ENCODE measurements at regions not wholly inside any gene's neighbourhood (a gene's known extent, or its start where the extent isn't known, plus 50 kb on each side); places are given as distances from the start of the nearest gene placed in this dataset.

- Histone ChIP-seq H2AFZ (ENCODE audit: low read depth, low read length, poor library complexity, severe bottlenecking) (no peak overlapping the region), H3K9ac (ENCODE audit: low read length) (no peak overlapping the region), H3K36me3 (ENCODE audit: control insufficient read depth in 1 of 2, insufficient read depth in 2 of 2, low read length in 2 of 2) (no peaks in the 10 kb centered on the region), H3K4me1 (ENCODE audit: control insufficient read depth in 1 of 2, insufficient read depth in 2 of 2, low read length in 2 of 2) (peaks cover 1 to 13% of the 10 kb centered on the region in 2 experiments; a peak in 2 of 4 replicates), H3K4me2 (ENCODE audit: low read length) (no peak overlapping the region), H3K27me3 (ENCODE audit: insufficient read depth, low read length) (no peaks in the 10 kb centered on the region), H3K9me3 (ENCODE audit: control insufficient read depth in 1 of 2, insufficient read depth in 1 of 2, low read depth in 1 of 2, low read length in 2 of 2) (no peaks in the 10 kb centered on the region), H3K9me2 (ENCODE audit: insufficient read depth) (no peaks in the 10 kb centered on the region), H3K4me3 (replicated peaks in 1 of 2; ENCODE audit: low read depth in 1 of 2, low read length in 2 of 2) (no peak overlapping the region), H3K79me2 (ENCODE audit: insufficient read depth, low read length) (no peaks in the 10 kb centered on the region), H4K20me1 (ENCODE audit: insufficient read depth) (no peaks in the 10 kb centered on the region), H3K27ac (ENCODE audit: low read depth, low read length) (no peak overlapping the region)
- ChIA-PET RAD21 (ENCODE audit: low non-redundant PET in 1 of 2, low total read pairs in 2 of 2, uncharacterized antibody in 2 of 2, unreplicated experiment in 2 of 2) (no interaction called here), POLR2A (no interaction called here), CTCF (no interaction called here)
- ATAC-seq (no peak), DNase-seq (ENCODE audit: low read depth, low spot score) (no peak)
- intact Hi-C loops (cut with micrococcal nuclease), result no loop called here
- no TSS peak for BruUV-seq (replicated peaks)
- TF ChIP-seq TCF7L2 (IDR thresholded peaks at IDR 0.05; ENCODE audit: borderline replicate concordance, extremely low read depth, insufficient read depth, insufficient read length), result no peak
- TF ChIP-seq RAD21 (IDR thresholded peaks at IDR 0.05; ENCODE audit: low read depth), result no peak
- TF ChIP-seq CBX3 (IDR thresholded peaks at IDR 0.05; ENCODE audit: low read depth), result no peak
- no peak for TF ChIP-seq EZH2phosphoT487 (IDR thresholded peaks at IDR 0.05; ENCODE audit: borderline replicate concordance)
- no peak for TF ChIP-seq SP1 (IDR thresholded peaks at IDR 0.05; ENCODE audit: low read depth)
- no peak for TF ChIP-seq ZBTB33 (IDR thresholded peaks at IDR 0.05; ENCODE audit: extremely low read depth, insufficient replicate concordance, low read length)
- TF ChIP-seq EGR1 (IDR thresholded peaks at IDR 0.05; ENCODE audit: low read depth), result no peak
- TF ChIP-seq, protein P1, sequence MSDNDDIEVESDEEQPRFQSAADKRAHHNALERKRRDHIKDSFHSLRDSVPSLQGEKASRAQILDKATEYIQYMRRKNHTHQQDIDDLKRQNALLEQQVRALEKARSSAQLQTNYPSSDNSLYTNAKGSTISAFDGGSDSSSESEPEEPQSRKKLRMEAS (IDR thresholded peaks at IDR 0.05), result no peak
- TF ChIP-seq YY1 (IDR thresholded peaks at IDR 0.05; ENCODE audit: extremely low read depth, insufficient replicate concordance, low read depth, low read length), result no peak
- no peak for TF ChIP-seq FOSL1 (IDR thresholded peaks at IDR 0.05; ENCODE audit: low read depth)
- TF ChIP-seq, protein P2, sequence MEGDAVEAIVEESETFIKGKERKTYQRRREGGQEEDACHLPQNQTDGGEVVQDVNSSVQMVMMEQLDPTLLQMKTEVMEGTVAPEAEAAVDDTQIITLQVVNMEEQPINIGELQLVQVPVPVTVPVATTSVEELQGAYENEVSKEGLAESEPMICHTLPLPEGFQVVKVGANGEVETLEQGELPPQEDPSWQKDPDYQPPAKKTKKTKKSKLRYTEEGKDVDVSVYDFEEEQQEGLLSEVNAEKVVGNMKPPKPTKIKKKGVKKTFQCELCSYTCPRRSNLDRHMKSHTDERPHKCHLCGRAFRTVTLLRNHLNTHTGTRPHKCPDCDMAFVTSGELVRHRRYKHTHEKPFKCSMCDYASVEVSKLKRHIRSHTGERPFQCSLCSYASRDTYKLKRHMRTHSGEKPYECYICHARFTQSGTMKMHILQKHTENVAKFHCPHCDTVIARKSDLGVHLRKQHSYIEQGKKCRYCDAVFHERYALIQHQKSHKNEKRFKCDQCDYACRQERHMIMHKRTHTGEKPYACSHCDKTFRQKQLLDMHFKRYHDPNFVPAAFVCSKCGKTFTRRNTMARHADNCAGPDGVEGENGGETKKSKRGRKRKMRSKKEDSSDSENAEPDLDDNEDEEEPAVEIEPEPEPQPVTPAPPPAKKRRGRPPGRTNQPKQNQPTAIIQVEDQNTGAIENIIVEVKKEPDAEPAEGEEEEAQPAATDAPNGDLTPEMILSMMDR (IDR thresholded peaks at IDR 0.05 in 2 of 3, conservative IDR thresholded peaks at IDR 0.05 in 1 of 3; ENCODE audit: borderline replicate concordance in 1 of 3, insufficient read depth in 1 of 3, low read depth in 2 of 3, low read length in 2 of 3), result no peak
- no peak for TF ChIP-seq ATF3 (IDR thresholded peaks at IDR 0.05)
- TF ChIP-seq JUND (IDR thresholded peaks at IDR 0.05), result no peak
- no peak for TF ChIP-seq ZNF274 (IDR thresholded peaks at IDR 0.05; ENCODE audit: low read depth, low read length)
These were observed 88.4 kb upstream of the ZMIZ1 start for GRCh38 chr10:78980354-78980753.

All from HCT116 (cell line).